Calu3 (cell line): ENCODE measurements at regions not wholly inside any gene's neighbourhood (a gene's known extent, or its start where the extent isn't known, plus 50 kb on each side); places are given as distances from the start of the nearest gene placed in this dataset.

ENCODE experiments used
- BruUV-seq: library from RNA; stranded (reverse); fragments of 400-500 nt; replicated peaks from 2 replicates; lab custom pipeline; 2021; lab: Mats Ljungman, UMichigan
- CTCF ChIA-PET: fragments of 300-600 bp; sonication (Branson Sonifier 250); formaldehyde crosslinking; loops from one replicate; lab custom pipeline; 2022; ENCODE audit warnings: antibody characterized with exemption; lab: Charles Lee
- DNase-seq: peaks from one replicate; pipeline ENCODE4 v3.0.0; 2022
- H3K27ac Mint-ChIP-seq: one replicate; pipeline ENCODE4 v1.8.0; 2022; ENCODE audit warnings: mixed read lengths; ENCODE audit not compliant: unreplicated experiment
- H3K27me3 Mint-ChIP-seq: one replicate; pipeline ENCODE4 v1.8.0; 2022; ENCODE audit warnings: mixed read lengths; ENCODE audit not compliant: unreplicated experiment
- H3K36me3 Mint-ChIP-seq: one replicate; pipeline ENCODE4 v1.8.0; 2022; ENCODE audit warnings: mild to moderate bottlenecking, moderate library complexity, mixed read lengths; ENCODE audit not compliant: insufficient read depth, unreplicated experiment
- H3K4me1 Mint-ChIP-seq: one replicate; pipeline ENCODE4 v1.8.0; 2022; ENCODE audit warnings: mild to moderate bottlenecking, low read depth, mixed read lengths; ENCODE audit not compliant: unreplicated experiment
- H3K4me3 Mint-ChIP-seq: one replicate; pipeline ENCODE4 v1.8.0; 2022; ENCODE audit warnings: mild to moderate bottlenecking, low read depth, moderate library complexity, mixed read lengths; ENCODE audit not compliant: unreplicated experiment
- H3K9me3 Mint-ChIP-seq: one replicate; pipeline ENCODE4 v1.8.0; 2022; ENCODE audit warnings: low read depth, mixed read lengths; ENCODE audit not compliant: unreplicated experiment
- CTCF ChIP-seq: fragments of 200-600 bp; IDR thresholded peaks from one replicate; pipeline ENCODE4 v1.8.0; 2022; ENCODE audit warnings: antibody characterized with exemption; ENCODE audit not compliant: unreplicated experiment
- intact Hi-C: fragments of 100-400 bp; cut with micrococcal nuclease; formaldehyde crosslinking; loops from one replicate; pipeline ENCODE4 v1.10.0; 2022; ENCODE audit not compliant: unreplicated experiment

- Mint-ChIP-seq H3K4me1 (no peaks in the 10 kb centered on the region), H3K36me3 (no peaks in the 10 kb centered on the region), H3K4me3 (no peak overlapping the region), H3K27me3 (no peaks in the 10 kb centered on the region), H3K9me3 (peaks cover 2% of the 10 kb centered on the region), H3K27ac (no peak overlapping the region)
- BruUV-seq, result no TSS peak
- DNase-seq, result no peak
- intact Hi-C loops, result loop anchor here (10.0 kb wide), 1 partner anchor 526 kb away; no protein-coding TSS in a partner anchor
- CTCF ChIA-PET, result no interaction called here
- no peak for TF ChIP-seq CTCF
Measured at GRCh38 chr6:104320896-104321295, 538.8 kb downstream of the HACE1 start.

DNA sequence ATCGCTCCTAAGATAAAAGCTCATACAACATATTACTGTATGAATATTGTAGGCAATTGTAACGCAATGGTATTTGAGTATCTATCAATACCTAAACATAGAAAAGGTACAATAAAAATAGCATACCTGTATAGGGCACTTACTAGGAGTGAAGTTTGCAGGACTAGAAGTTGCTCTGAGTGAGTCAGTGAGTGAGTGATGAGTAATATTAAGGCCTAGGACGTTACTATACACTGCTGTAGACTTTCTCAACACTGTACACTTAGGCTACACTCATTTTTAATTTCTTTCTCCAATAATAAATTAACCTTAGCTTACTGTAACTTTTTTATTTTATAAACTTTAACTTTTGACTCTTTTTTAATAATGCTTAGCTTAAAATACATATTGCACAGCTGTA, 546.9 kb downstream of the HACE1 start:
- intact Hi-C loops, result no loop called here
- CTCF ChIA-PET, result no interaction called here
- TF ChIP-seq CTCF, result no peak

GRCh38 chr6:104306211-104306610, 553.5 kb downstream of the HACE1 start:
- no peak for DNase-seq
- Mint-ChIP-seq H3K27ac (no peak overlapping the region), H3K9me3 (no peaks in the 10 kb centered on the region), H3K36me3 (no peaks in the 10 kb centered on the region), H3K4me3 (no peak overlapping the region), H3K4me1 (no peaks in the 10 kb centered on the region), H3K27me3 (no peaks in the 10 kb centered on the region)
- CTCF ChIA-PET, result no interaction called here
- BruUV-seq, result no TSS peak
- intact Hi-C loops, result no loop called here
- no peak for TF ChIP-seq CTCF

More for the DNA sequence above, 546.9 kb downstream of the HACE1 start:
- no peak for DNase-seq
- Mint-ChIP-seq H3K4me3 (no peak overlapping the region), H3K27ac (no peak overlapping the region), H3K27me3 (no peaks in the 10 kb centered on the region), H3K36me3 (no peaks in the 10 kb centered on the region), H3K4me1 (no peaks in the 10 kb centered on the region), H3K9me3 (no peaks in the 10 kb centered on the region)
- BruUV-seq, result no TSS peak

DNA sequence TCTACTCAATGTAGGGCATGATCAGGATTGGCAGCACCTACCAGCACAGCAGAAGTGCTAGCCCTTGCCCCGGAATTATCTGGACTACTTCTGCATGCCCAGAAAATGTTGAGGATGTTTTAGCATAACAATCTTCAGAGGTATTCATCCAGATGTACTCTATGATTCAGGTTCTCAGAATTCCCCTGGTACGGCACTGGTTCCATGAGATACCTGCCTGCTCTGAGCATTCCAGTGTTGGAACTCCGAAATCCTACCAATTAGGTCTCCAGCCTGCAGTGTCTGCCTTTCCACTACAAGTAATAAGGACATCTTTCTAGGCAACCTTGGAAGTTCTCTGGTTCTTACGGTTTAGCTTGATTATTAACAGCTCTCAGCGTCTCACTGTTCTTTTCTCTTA, 554.5 kb downstream of the HACE1 start:
- DNase-seq, result no peak
- no peaks in the 10 kb centered on the region for H3K4me1 Mint-ChIP-seq
- no TSS peak for BruUV-seq
- no peaks in the 10 kb centered on the region for H3K27me3 Mint-ChIP-seq
- intact Hi-C loops, result no loop called here
- H3K36me3 Mint-ChIP-seq, result no peaks in the 10 kb centered on the region
- no peak for TF ChIP-seq CTCF
- H3K27ac Mint-ChIP-seq, result no peak overlapping the region
- CTCF ChIA-PET, result no interaction called here
- no peaks in the 10 kb centered on the region for H3K9me3 Mint-ChIP-seq
- H3K4me3 Mint-ChIP-seq, result no peak overlapping the region

GRCh38 chr6:104301951-104302350, 557.8 kb downstream of the HACE1 start:
- H3K9me3 Mint-ChIP-seq, result no peaks in the 10 kb centered on the region
- no peak overlapping the region for H3K4me3 Mint-ChIP-seq
- no peaks in the 10 kb centered on the region for H3K4me1 Mint-ChIP-seq
- CTCF ChIA-PET, result no interaction called here
- H3K36me3 Mint-ChIP-seq, result no peaks in the 10 kb centered on the region
- H3K27me3 Mint-ChIP-seq, result no peaks in the 10 kb centered on the region
- intact Hi-C loops, result no loop called here
- TF ChIP-seq CTCF, result no peak
- H3K27ac Mint-ChIP-seq, result no peak overlapping the region
- BruUV-seq, result no TSS peak
- DNase-seq, result no peak
